GM21737 (cell line): ENCODE measurements at regions not wholly inside any gene's neighbourhood (a gene's known extent, or its start where the extent isn't known, plus 50 kb on each side); places are given as distances from the start of the nearest gene placed in this dataset.
A peak's percentile ranks its signal among the peaks of the same experiment; 100 is the strongest.

ENCODE experiments used
- ATAC-seq: cut with Tn5 transposase; IDR thresholded peaks from one replicate; pipeline ENCODE4 v1.9.1; 2021; ENCODE audit warnings: mild to moderate bottlenecking, moderate library complexity; ENCODE audit not compliant: unreplicated experiment

GRCh38 chrY:14139521-14139920, 83.5 kb downstream of the VCY1B start:
- no peak for ATAC-seq

DNA sequence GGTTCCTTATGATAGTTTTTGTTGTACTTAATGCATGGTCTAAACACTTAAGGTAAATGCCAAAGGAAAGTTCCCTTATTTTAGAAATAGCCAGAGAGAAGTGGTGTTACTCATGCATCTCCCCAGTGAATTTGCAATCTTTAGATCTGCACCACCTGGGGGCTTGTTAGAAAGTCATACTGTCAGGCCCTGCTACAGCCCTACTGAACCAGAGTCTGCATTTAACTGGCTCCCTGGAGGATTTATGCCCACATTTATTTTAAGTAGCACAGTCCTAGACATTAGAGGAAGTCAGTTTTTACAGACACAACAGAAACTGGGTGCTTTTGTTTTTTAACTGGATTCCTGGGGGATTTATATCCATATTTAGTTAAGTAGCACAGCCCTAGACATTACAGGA, 89.6 kb downstream of the VCY1B start:
- ATAC-seq: no peak

DNA sequence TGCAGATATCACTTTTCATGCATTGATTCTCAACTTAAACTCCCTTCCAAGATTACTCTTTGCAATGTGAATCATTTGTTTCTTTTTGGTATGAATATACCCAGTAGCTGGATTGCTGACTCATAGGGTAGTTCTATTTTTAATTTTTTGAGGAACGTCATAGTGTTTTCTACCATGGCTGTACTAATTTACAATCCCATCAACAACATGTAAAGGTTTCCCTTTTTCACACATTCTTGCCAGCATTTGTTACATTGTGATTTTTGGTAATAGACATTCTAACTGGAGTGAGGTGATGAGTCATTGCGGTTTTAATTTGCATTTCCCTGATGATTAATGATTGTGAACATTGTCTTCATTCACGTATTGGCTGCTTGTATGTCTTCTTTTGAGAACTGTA, 126.7 kb downstream of the VCY1B start:
- no peak for ATAC-seq

GRCh38 chrY:14222014-14222413, 166.0 kb downstream of the VCY1B start:
- no peak for ATAC-seq

- no peak for ATAC-seq
These were observed 175.7 kb downstream of the VCY1B start for GRCh38 chrY:14231703-14232102.

GRCh38 chrY:14235070-14235469, 179.0 kb downstream of the VCY1B start:
- no peak for ATAC-seq

DNA sequence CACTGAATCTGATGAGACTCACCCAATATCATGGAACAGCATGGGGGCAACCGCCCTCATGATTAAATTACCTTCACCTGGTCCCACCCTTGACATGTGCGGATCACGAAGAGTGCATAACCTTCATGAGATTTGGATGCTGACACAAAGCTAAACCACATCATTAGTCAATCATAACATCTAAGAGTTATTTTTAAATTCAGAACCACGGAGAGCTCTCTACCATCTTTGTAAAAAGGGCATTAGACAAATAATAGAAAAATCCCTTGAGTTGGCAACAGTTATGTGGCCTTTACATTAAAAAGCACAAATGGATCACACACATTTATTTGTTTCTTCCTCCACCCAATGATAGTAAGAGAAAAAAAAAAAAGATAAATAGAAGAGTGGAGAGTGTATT, 182.2 kb downstream of the VCY1B start:
- no peak for ATAC-seq

GRCh38 chrY:14246948-14247347, 190.9 kb downstream of the VCY1B start:
- no peak for ATAC-seq

DNA sequence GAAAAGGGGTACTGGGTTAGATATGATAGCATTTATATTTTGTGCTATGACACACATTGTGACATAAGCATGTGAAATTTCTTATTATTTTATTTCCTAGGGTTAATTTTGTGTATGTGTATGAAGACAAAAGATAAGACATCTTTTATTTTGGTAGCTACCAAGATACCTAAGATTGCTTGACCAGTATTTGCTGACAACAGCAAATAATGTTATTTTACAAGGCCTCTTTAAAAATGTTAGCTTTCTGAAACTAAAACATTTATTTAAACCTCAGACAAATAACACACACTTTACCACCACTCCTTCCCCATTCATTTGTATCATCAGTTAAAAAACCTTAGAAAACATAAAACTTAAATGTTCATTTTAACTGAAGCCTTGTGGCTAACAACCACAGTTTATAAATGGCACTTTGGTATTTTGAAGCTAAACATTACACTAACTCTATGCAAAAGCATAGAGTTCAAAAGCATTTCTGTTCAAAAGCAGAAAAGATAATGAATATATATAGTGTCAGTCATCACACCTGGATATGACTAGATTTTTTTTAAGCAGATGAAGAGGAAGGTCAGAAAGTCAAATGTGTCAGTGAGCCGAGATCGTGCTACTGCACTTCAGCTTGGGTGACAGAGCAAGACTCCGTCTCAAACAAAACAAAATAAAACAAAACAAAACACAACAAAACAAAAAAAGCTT, 193.0 kb downstream of the VCY1B start:
- ATAC-seq: no peak

DNA sequence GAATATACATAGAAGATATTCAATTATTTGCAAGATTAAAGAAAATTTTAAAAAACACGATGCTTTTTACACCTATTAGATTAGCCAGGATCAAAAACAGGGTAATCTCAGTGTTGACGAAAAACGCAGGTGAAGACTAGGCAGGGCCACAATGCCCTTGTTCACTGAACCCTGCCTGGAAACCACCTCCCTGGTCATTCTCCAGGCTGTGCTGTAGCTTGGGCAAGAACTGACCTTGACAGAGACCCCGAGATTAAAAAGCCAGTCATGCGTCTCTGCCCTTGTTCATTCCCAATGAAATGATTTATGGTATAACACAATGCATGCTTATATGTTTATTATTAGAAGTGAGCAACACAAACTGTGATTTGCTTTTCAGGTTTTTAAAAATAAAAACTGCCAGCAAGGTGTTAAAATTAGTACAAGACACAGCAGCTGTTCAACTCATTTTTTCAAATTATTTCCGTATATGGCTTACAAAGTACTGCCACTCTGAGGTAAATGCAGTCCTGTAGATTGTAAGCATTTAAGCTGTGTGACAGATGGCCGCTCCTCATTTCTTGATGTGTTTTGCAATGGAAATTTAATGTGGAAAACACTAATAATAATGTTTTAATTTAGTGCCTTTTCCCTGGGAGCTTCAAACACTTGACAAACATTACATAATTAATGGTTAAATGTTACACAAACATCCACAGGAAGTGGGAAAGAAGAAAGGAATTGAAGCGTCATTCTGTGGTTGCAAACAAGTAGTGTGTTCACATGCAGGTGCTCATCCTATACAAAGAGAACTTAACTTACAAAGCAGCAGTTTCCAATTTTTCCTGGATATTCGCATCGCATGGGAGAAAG, 200.2 kb downstream of the VCY1B start:
- ATAC-seq: no peak

GRCh38 chrY:14256817-14257168, 200.8 kb downstream of the VCY1B start:
- no peak for ATAC-seq

DNA sequence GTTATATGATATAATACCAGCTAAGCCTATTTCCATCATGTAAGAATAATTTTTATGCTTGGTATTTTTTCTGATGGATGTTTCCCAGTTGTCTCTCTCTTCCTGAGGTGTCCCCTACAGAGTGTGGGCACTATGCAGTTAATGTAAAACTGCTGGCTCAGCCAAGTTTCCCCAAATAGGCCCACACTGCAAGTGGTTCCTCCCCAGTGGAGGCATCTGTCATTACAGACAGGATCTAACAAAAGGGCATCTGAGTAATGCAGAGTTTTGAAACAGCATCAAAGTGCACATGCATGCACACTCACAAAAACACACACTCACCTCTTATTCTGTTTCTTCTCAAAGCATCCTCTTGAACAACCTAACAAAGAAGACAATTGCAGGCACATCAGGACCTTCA, 221.0 kb downstream of the VCY1B start:
- ATAC-seq: no peak

- no peak for ATAC-seq
These were observed 233.5 kb upstream of the NLGN4Y start for GRCh38 chrY:14290656-14291375.

- ATAC-seq: no peak
These were observed 231.9 kb upstream of the NLGN4Y start for GRCh38 chrY:14292382-14292781.

DNA sequence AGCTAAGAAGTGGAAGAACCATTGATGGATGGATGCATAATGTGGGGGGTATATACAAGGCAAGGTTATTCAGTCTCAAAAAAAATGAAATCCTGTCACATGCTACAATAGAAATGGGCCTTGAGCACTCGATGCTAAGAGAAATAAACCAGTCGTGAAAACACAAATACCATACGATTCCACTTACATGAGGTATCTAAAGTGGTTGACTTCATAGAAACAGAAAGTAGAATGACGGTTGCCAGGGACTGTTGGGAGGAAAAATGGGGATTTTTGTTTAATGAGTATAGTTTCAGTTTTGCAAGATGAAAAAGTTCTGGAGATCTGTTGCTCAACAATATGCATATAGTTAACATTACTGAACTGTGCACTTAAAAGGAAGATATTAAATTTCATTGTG, 223.6 kb upstream of the NLGN4Y start:
- ATAC-seq: no peak

DNA sequence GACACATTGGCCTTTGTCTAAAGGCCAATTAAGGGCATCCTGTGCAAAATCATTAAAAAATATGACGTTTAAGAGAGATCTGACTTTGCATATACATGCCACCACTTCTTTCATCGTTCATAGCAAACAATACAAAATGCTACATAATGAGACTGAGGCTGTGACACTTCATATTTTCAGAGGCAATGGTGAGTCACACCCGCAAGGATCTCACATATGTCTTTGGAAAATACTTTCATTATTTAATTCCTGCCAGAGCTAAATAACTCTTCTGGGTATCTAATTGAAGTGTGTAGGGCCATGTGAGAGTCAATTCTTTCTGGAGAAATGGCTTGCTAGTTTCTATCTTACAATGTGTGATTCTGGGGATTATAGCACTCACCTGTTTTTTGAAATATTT, 222.8 kb upstream of the NLGN4Y start:
- ATAC-seq: no peak

- peak; percentile 86 for ATAC-seq
These were observed 195.5 kb upstream of the NLGN4Y start for GRCh38 chrY:14328677-14329345.

DNA sequence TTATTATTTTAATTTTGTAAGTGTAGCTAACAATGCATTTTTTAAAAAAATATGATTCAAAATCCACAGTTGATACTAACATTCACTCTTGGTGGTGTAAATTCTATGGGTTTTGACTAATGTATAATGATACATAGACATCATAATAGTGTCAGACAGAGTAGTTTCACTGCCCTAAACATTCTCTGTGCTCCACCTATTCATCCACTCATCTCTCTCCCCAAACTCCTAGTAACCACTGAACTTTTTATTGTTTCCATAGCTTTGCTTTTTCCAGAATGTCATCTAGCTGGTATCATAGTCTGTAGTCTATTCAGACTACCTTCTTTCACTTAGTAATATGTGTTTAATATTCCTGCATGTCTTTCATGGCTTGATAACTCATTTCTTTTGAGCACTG, 194.0 kb upstream of the NLGN4Y start:
- ATAC-seq: no peak

GRCh38 chrY:14339524-14339923, 184.8 kb upstream of the NLGN4Y start:
- no peak for ATAC-seq

- peak; percentile 56 for ATAC-seq
These were observed 183.7 kb upstream of the NLGN4Y start for GRCh38 chrY:14340459-14341143.
